Lower leg skin (tissue), 4 donors: ENCODE measurements at regions not wholly inside any gene's neighbourhood (a gene's known extent, or its start where the extent isn't known, plus 50 kb on each side); places are given as distances from the start of the nearest gene placed in this dataset.

Source experiments
- DNase-seq, 2 donors: peaks; one replicate each; pipeline ENCODE4 v3.0.0-alpha.2; 2019; ENCODE audit warnings: low spot score in 2 of 2
- H3K4me3 ChIP-seq: fragments of 200-600 bp; sonication (generic); 2 replicates; pipeline ENCODE4 v1.5.1; 2017; ENCODE audit warnings: mild to moderate bottlenecking, low read depth; ENCODE audit not compliant: poor library complexity, severe bottlenecking
- CTCF ChIP-seq, 3 donors: fragments of 450-650 bp; IDR thresholded peaks; one replicate each; pipeline ENCODE4 v1.5.1; 2016; ENCODE audit warnings: antibody characterized with exemption in 3 of 3, mild to moderate bottlenecking in 3 of 3, moderate library complexity in 2 of 3
- POLR2A ChIP-seq, 2 donors: fragments of 450-650 bp; IDR thresholded peaks; one replicate each; pipeline ENCODE4 v1.6.1; 2016 to 2017; ENCODE audit warnings: antibody characterized with exemption in 2 of 2, mild to moderate bottlenecking in 1 of 2, moderate library complexity in 1 of 2
- WGBS, 2 donors: methylation state at CpG; one replicate each; pipeline ENCODE4 v1.1.5; 2018; 5-methylcytosine and 5-hydroxymethylcytosine counted together
- intact Hi-C: fragments of 100-400 bp; cut with DNase I; formaldehyde crosslinking; loops from one replicate; pipeline ENCODE4 v1.15.0; 2023; ENCODE audit warnings: low total_unique reads

GRCh38 chr12:91441993-91442952, 259.7 kb upstream of the DCN start:
- 70 to 73% methylated on average over 3 of the region's 3 CpGs for WGBS, 2 donors
- intact Hi-C loops: no loop called here
- DNase-seq: no peak
- no peak overlapping the region for H3K4me3 ChIP-seq
- no peak for TF ChIP-seq POLR2A (IDR thresholded peaks at IDR 0.05)
- TF ChIP-seq CTCF (IDR thresholded peaks at IDR 0.05): no peak

- no peak for DNase-seq
- H3K4me3 ChIP-seq: no peak overlapping the region
- 89 to 92% methylated on average over 4 of the region's 4 CpGs for WGBS, 2 donors
- TF ChIP-seq POLR2A (IDR thresholded peaks at IDR 0.05): no peak
- TF ChIP-seq CTCF (IDR thresholded peaks at IDR 0.05): no peak
- intact Hi-C loops: no loop called here
Measured at GRCh38 chr12:91441246-91441645, 258.6 kb upstream of the DCN start.

GRCh38 chr12:91434081-91434480, 251.5 kb upstream of the DCN start:
- 97 to 98% methylated on average over 1 of the region's 1 CpG for WGBS, 2 donors
- H3K4me3 ChIP-seq: no peak overlapping the region
- no peak for DNase-seq
- intact Hi-C loops: no loop called here
- TF ChIP-seq CTCF (IDR thresholded peaks at IDR 0.05) (no peak), POLR2A (IDR thresholded peaks at IDR 0.05) (no peak)

- DNase-seq: no peak
- TF ChIP-seq POLR2A (IDR thresholded peaks at IDR 0.05) (no peak), CTCF (IDR thresholded peaks at IDR 0.05) (no peak)
- intact Hi-C loops: no loop called here
- H3K4me3 ChIP-seq: no peak overlapping the region
- 54 to 59% methylated on average over 1 of the region's 1 CpG for WGBS, 2 donors
Measured at GRCh38 chr12:91432755-91433154, 250.1 kb upstream of the DCN start.

- no peak for DNase-seq
- WGBS, 2 donors: 52 to 53% methylated on average over 2 of the region's 2 CpGs
- TF ChIP-seq CTCF (IDR thresholded peaks at IDR 0.05) (no peak), POLR2A (IDR thresholded peaks at IDR 0.05) (no peak)
- no peak overlapping the region for H3K4me3 ChIP-seq
- intact Hi-C loops: no loop called here
Measured at GRCh38 chr12:91432089-91432488, 249.5 kb upstream of the DCN start.
